HG02759 (cell line): ENCODE measurements at regions not wholly inside any gene's neighbourhood (a gene's known extent, or its start where the extent isn't known, plus 50 kb on each side); places are given as distances from the start of the nearest gene placed in this dataset.

Experiments used
- ATAC-seq: cut with Tn5 transposase; IDR thresholded peaks from one replicate; pipeline ENCODE4 v1.9.1; 2021; ENCODE audit warnings: mild to moderate bottlenecking, moderate library complexity; ENCODE audit not compliant: unreplicated experiment

GRCh38 chr19:28859811-28860210 is 353.1 kb downstream of the UQCRFS1 start:
- ATAC-seq = no peak

- no peak for ATAC-seq
Observed at GRCh38 chr19:28858933-28859332, 354.0 kb downstream of the UQCRFS1 start.

GRCh38 chr19:28857967-28858366 is 355.0 kb downstream of the UQCRFS1 start:
- ATAC-seq = no peak

- ATAC-seq = no peak
Observed at GRCh38 chr19:28855216-28855615, 357.7 kb downstream of the UQCRFS1 start.

- ATAC-seq = no peak
Observed at GRCh38 chr19:28847468-28847867, 365.5 kb downstream of the UQCRFS1 start.

GRCh38 chr19:28846094-28846812 is 366.7 kb downstream of the UQCRFS1 start:
- no peak for ATAC-seq

- ATAC-seq = no peak
Observed at GRCh38 chr19:28843761-28844492, 369.0 kb downstream of the UQCRFS1 start.

GRCh38 chr19:28841531-28841930 is 371.4 kb downstream of the UQCRFS1 start:
- no peak for ATAC-seq

GRCh38 chr19:28840891-28841290 is 372.1 kb downstream of the UQCRFS1 start:
- ATAC-seq = no peak

GRCh38 chr19:28839455-28839854 is 373.5 kb downstream of the UQCRFS1 start:
- no peak for ATAC-seq

- ATAC-seq = no peak
Observed at GRCh38 chr19:28838909-28839308, 374.0 kb downstream of the UQCRFS1 start.

GRCh38 chr19:28836421-28836820 is 376.5 kb downstream of the UQCRFS1 start:
- no peak for ATAC-seq

GRCh38 chr19:28834996-28835395 is 378.0 kb downstream of the UQCRFS1 start:
- no peak for ATAC-seq

GRCh38 chr19:28831462-28831861 is 381.5 kb downstream of the UQCRFS1 start:
- ATAC-seq = no peak

- no peak for ATAC-seq
Observed at GRCh38 chr19:28829762-28830161, 383.2 kb downstream of the UQCRFS1 start.

- ATAC-seq = no peak
Observed at GRCh38 chr19:28829359-28829758, 383.6 kb downstream of the UQCRFS1 start.

GRCh38 chr19:28828276-28828870 is 384.6 kb downstream of the UQCRFS1 start:
- no peak for ATAC-seq

GRCh38 chr19:28827382-28827781 is 385.6 kb downstream of the UQCRFS1 start:
- no peak for ATAC-seq

- ATAC-seq = no peak
Observed at GRCh38 chr19:28823338-28823961, 389.5 kb downstream of the UQCRFS1 start.

GRCh38 chr19:28820289-28820688 is 392.7 kb downstream of the UQCRFS1 start:
- no peak for ATAC-seq

- no peak for ATAC-seq
Observed at GRCh38 chr19:28815257-28815656, 397.7 kb downstream of the UQCRFS1 start.

- ATAC-seq = no peak
Observed at GRCh38 chr19:28794301-28794700, 418.6 kb downstream of the UQCRFS1 start.
